ENCODE measurements at regions not wholly inside any gene's neighbourhood (a gene's known extent, or its start where the extent isn't known, plus 50 kb on each side); places are given as distances from the start of the nearest gene placed in this dataset.
"Not testable (repeated sequence)": the region's sequence is repeated elsewhere in the genome, so short reads cannot be mapped to it uniquely, and the experiment has no call there.

- in situ Hi-C loops (cut with MboI; ENCODE audit: low sequenced_read_pairs) = no loop called here
Observed at GRCh38 chr11:106152013-106152412, 74.6 kb downstream of the AASDHPPT start.

GRCh38 chr11:106152824-106153223, 75.4 kb downstream of the AASDHPPT start:
- in situ Hi-C loops (cut with MboI; ENCODE audit: low sequenced_read_pairs) = no loop called here

DNA sequence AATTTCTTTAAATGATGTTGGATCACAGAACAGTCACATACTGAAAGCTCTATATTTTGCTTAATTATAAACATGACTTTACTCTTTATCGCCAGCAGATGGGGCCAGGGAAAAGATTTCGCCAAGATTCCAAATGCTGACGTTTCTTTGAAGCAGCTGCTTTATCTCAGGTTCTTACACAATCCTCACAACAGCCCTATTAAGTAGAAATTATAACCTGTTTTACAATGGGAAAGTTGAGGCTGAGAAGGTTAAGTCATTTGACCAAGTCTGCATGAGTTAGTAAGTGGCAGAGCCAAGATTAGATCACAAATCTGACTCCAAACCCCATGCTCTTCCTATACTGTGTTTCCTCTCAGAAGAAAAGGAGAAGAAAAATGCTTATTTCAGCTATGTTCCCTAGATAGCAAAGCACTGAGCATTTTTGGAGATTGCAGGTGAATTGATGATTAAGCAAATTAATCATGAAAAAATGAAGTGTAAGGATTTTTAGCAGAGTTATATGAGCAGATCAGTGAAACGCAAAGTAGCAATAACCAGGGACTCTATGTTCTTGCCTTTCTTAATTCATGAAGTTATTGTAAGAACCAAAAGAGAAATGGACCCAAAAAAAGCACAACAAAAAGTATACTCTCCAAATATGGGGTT, 79.0 kb downstream of the AASDHPPT start:
- in situ Hi-C loops (cut with MboI; ENCODE audit: low sequenced_read_pairs) = no loop called here

GRCh38 chr11:106158406-106158805, 80.9 kb downstream of the AASDHPPT start:
- in situ Hi-C loops (cut with MboI; ENCODE audit: low sequenced_read_pairs) = no loop called here

- in situ Hi-C loops (cut with MboI; ENCODE audit: low sequenced_read_pairs) = no loop called here
Observed at GRCh38 chr11:106159836-106160235, 82.4 kb downstream of the AASDHPPT start.

DNA sequence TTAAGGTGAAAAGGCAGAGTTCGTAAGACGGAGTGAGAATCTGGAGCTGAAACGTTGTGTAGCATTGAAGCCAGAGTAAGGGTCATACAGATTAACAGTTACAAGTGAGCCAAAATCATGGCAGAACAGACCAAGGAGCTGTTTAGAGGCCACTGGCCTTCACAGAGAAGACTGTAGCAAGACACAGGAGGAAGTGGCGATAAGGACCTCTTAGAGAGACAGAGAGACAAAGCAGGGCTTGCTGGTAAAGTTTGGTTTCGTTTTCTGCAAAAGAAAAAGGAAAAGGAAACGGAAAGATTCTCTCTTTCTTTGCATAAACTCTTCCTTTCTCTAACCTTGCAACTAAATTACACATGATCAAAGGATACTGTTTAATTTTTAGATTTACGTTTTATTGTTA, 83.0 kb downstream of the AASDHPPT start:
- in situ Hi-C loops (cut with MboI; ENCODE audit: low sequenced_read_pairs) = no loop called here

DNA sequence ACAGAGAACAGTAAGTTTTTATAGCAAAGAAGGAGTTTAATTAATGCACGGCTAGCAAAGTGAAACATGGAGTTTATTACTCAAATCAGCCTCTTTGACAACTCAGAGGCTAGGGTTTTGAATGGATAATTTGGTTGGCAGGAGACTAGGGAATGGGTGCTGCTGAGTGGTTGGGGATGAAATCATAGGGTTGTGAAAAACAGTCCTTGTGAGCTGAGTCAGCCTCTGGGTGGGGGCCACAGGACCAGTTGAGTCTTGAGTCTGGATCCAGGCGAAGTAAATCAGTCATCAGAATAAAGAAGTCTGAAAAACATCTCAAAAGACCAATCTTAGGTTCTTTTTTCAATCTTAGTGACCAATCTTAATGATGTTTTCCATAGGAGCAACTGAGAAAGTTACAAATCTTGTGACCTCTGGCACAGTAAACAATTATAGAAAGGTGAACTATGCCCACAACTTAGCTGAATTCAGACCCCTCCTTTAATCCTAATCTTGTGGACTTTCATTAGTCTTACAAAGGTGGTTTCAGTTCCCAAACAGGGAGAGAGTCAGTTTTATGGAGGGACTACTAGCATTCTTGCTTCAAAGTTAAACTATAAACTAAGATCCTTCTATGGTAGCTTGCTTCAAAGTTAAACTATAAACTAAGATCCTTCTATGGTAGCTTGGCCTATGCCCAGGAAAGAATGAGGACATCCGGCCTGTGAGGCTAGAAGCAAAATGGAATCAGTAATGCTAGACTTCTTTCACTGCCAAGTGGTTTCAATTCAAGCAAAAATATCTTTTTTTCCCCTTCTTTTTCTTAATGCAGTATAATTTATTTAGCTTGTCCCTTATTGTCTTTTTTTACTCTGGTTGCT, 84.5 kb downstream of the AASDHPPT start:
- in situ Hi-C loops (cut with MboI; ENCODE audit: low sequenced_read_pairs) = no loop called here

DNA sequence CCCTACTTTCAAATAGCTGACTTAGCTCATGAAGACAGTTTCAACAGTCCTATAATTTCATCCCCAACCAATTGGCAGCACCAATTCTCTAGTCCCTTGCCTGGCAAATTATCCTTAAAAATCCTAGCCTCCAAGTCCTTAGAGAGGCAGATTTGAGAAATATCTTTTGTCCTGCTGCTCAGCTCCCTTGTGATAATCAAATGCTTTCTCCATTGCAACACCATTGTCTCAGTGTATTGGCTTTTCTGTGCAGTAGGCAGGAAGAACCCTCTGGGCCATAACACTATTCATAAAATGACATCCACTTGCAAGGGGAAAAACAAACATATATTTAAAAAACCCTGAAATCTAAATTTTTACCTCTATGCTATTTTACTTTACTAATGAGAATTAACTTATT, 89.6 kb downstream of the AASDHPPT start:
- in situ Hi-C loops (cut with MboI; ENCODE audit: low sequenced_read_pairs) = no loop called here

GRCh38 chr11:106172386-106172991, 95.0 kb downstream of the AASDHPPT start:
- in situ Hi-C loops (cut with MboI; ENCODE audit: low sequenced_read_pairs) = no loop called here

- in situ Hi-C loops (cut with MboI; ENCODE audit: low sequenced_read_pairs) = no loop called here
Observed at GRCh38 chr11:106173291-106173690, 95.8 kb downstream of the AASDHPPT start.

DNA sequence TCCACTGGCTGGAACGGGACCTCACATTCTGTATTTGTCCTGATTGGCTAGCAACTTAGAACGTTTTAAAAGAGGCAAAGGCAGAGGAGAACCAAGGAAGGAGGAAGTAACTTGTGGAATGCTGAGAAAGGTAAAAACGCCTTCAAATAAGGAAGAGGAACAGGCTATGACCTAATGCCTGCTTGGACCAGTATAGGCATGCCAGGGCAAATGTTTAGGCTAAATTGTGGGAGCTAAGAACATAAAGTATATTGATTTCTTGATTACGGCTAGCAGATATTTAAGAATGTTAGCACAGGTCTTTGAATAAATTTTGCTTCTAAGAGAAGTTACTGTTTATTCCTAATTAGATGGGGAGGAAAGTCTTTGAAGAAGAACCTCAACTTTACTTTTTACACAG, 96.5 kb downstream of the AASDHPPT start:
- in situ Hi-C loops (cut with MboI; ENCODE audit: low sequenced_read_pairs) = not testable (repeated sequence)

DNA sequence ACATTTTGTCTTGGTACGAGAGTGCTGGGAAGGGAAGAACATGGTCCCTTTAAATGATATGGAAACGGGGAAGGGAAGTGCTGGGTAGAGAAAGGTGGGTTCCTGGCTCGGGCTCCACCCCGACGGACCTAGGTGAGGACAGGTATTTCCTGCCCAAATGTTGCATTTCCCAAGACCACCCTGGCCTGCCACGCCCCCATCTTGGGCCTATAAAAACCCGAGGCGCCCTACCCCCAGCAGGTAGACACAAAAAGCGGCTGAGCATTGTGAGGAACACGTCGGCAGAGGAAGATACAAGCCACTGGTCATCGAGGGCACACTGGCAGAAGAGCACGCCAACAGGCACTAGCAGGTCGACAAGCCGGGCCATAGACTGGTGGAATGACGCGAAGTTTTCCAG, 99.4 kb downstream of the AASDHPPT start:
- in situ Hi-C loops (cut with MboI; ENCODE audit: low sequenced_read_pairs) = no loop called here

DNA sequence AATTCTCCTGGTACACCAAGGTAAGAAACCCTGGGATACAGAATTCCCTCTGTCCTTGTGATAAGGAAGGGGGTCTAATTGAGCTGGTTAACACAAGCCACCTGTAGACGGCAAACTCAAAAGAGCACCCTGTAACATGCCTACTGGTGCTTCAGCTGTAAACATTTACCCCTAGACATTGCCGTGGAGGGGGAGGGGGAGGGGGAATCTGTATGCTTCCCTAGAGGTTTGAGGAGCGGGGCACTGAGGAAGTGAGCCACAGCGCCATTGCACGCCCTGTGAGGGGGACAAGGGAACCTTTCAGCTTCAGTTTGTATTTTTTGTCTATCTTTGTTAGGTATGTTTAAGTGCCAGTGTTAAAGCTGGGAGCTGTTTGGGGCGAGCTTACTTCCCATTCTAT, 99.8 kb downstream of the AASDHPPT start:
- in situ Hi-C loops (cut with MboI; ENCODE audit: low sequenced_read_pairs) = no loop called here

DNA sequence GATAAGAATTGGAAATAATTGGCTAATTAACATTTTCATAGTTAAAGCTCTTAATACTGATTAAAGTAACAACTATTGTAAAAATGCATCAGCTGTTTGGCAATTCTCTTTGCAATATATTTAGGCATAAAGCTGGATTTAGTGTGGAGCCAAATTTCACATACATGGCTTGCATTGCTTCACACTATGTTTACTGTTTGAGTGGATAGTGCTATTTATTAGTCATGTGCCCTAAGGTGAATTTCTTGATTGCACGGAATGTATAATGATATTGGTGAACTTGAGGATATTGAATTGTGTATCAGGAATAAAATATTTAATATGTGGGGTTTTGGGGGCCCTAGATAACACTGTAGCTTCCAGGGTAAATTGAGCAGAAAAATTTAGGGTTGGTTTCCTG, 100.9 kb downstream of the AASDHPPT start:
- in situ Hi-C loops (cut with MboI; ENCODE audit: low sequenced_read_pairs) = no loop called here

- in situ Hi-C loops (cut with MboI; ENCODE audit: low sequenced_read_pairs) = no loop called here
Observed at GRCh38 chr11:106179048-106179447, 101.6 kb downstream of the AASDHPPT start.

DNA sequence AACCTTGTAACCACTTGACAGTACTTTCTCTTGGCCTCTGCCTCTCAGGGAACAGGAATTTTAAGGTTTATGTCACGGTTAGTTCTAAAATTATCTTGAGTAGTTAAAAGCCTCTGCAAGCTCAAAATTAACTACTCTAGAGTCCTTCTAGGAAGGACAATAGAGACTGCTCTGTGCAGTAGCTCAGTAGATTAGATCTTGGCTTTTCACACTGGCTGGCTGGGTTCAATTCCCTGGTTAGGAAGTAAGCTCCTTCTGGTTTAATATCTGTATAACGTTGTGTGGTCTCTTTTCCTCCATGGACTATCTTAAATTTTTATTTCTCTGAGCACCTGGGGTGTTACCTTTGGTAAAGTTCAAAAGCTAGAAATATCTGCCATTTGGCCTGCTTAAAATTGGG, 109.2 kb downstream of the AASDHPPT start:
- in situ Hi-C loops (cut with MboI; ENCODE audit: low sequenced_read_pairs) = no loop called here

- in situ Hi-C loops (cut with MboI; ENCODE audit: low sequenced_read_pairs) = no loop called here
Observed at GRCh38 chr11:106187860-106188456, 110.5 kb downstream of the AASDHPPT start.

DNA sequence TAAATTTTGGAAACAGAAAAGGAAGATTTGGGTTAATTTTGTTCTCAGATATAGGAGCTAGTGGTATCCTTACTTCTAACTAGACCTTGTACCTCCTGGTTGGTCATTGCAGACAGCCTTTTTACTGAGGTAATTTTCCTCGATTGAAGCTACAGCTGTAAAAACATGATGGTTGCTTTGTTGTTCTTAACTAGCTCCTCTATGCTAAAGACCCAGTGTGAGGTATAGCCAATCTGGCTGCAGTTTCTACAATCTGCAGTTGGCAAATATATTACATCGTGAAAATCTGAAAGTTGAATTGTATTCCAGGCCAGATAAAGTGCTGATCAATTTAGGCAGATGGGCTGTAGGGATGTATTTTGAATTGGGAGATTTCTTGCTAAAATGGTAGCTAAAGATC, 116.5 kb downstream of the AASDHPPT start:
- in situ Hi-C loops (cut with MboI; ENCODE audit: low sequenced_read_pairs) = no loop called here

- in situ Hi-C loops (cut with MboI; ENCODE audit: low sequenced_read_pairs) = no loop called here
Observed at GRCh38 chr11:106197438-106197837, 120.0 kb downstream of the AASDHPPT start.

GRCh38 chr11:106202935-106203620, 125.6 kb downstream of the AASDHPPT start:
- in situ Hi-C loops (cut with MboI; ENCODE audit: low sequenced_read_pairs) = no loop called here

GRCh38 chr11:106208760-106209159, 131.3 kb downstream of the AASDHPPT start:
- in situ Hi-C loops (cut with MboI; ENCODE audit: low sequenced_read_pairs) = no loop called here

Data from HL-60/S4 treated with retinoic acid at 250 ng/mL for 4 days and 3 days (cell line).